Fibroblast of lung (primary cell): ENCODE measurements at regions not wholly inside any gene's neighbourhood (a gene's known extent, or its start where the extent isn't known, plus 50 kb on each side); places are given as distances from the start of the nearest gene placed in this dataset.
A peak's percentile ranks its signal among the peaks of the same experiment; 100 is the strongest.

Experiments
- DNase-seq, 2 donors: peaks; one replicate each; pipeline versions ENCODE4 v3.0.0 to v3.0.0-alpha.2; 2010; ENCODE audit warnings: low read depth in 2 of 2
- H2AFZ ChIP-seq: 2 replicates; pipeline ENCODE4 v1.5.1; 2012; ENCODE audit warnings: low read length, control low read depth, inconsistent platforms
- H3K27ac ChIP-seq: 2 replicates; pipeline ENCODE4 v1.5.1; 2011; ENCODE audit warnings: low read length, control low read depth; ENCODE audit not compliant: insufficient read depth
- H3K27me3 ChIP-seq: 2 replicates; pipeline ENCODE4 v1.5.1; 2011; ENCODE audit warnings: mild to moderate bottlenecking, low read length; ENCODE audit not compliant: control insufficient read depth, insufficient read depth
- H3K36me3 ChIP-seq: 2 replicates; pipeline ENCODE4 v1.5.1; 2011; ENCODE audit warnings: low read length; ENCODE audit not compliant: control insufficient read depth, insufficient read depth
- H3K4me1 ChIP-seq: 2 replicates; pipeline ENCODE4 v1.5.1; 2011; ENCODE audit warnings: low read length; ENCODE audit not compliant: control insufficient read depth, insufficient read depth; ENCODE audit errors: extremely low read depth
- H3K4me2 ChIP-seq: 2 replicates; pipeline ENCODE4 v1.5.1; 2011; ENCODE audit warnings: low read length, control low read depth; ENCODE audit not compliant: insufficient read depth; ENCODE audit errors: extremely low read depth
- H3K4me3 ChIP-seq, 4 experiments: fragments of 200-600 bp in 1 of 4; sonication (generic) in 1 of 4; replicated peaks in 1 of 4; 2 replicates each; pipeline ENCODE4 v1.5.1; 2011 to 2016; ENCODE audit warnings: low read length in 4 of 4, low read depth in 3 of 4, mild to moderate bottlenecking in 3 of 4, control low read depth in 2 of 4, inconsistent platforms in 1 of 4, mixed read lengths in 1 of 4; ENCODE audit not compliant: insufficient read depth in 1 of 4; ENCODE audit errors: control extremely low read depth in 1 of 4
- H3K79me2 ChIP-seq: 2 replicates; pipeline ENCODE4 v1.5.1; 2012; ENCODE audit warnings: mild to moderate bottlenecking, low read length, inconsistent platforms; ENCODE audit not compliant: control insufficient read depth, insufficient read depth
- H3K9ac ChIP-seq: 2 replicates; pipeline ENCODE4 v1.5.1; 2011; ENCODE audit warnings: mild to moderate bottlenecking, low read length, control low read depth; ENCODE audit not compliant: insufficient read depth
- H3K9me3 ChIP-seq: 2 replicates; pipeline ENCODE4 v1.5.1; 2012; ENCODE audit warnings: low read depth, low read length; ENCODE audit not compliant: control insufficient read depth, insufficient read depth
- H4K20me1 ChIP-seq: 2 replicates; pipeline ENCODE4 v1.5.1; 2011; ENCODE audit warnings: low read length; ENCODE audit not compliant: control insufficient read depth, insufficient read depth; ENCODE audit errors: extremely low read depth
- EZH2 ChIP-seq: IDR thresholded peaks from 2 replicates; pipeline ENCODE4 v1.5.1; 2012; ENCODE audit warnings: low read length, control low read depth, mild to moderate bottlenecking; ENCODE audit errors: missing control alignments
- TF ChIP-seq, protein P1 (sequence below), 2 donors: IDR thresholded peaks in 1 of 2; conservative IDR thresholded peaks in 1 of 2; 1 replicate in 1 of 2; 2 replicates in 1 of 2; pipeline ENCODE4 v1.5.1; 2011 to 2012; ENCODE audit warnings: low read length in 2 of 2, control low read depth in 1 of 2, inconsistent platforms in 1 of 2, low read depth in 1 of 2, mild to moderate bottlenecking in 1 of 2

DNA sequence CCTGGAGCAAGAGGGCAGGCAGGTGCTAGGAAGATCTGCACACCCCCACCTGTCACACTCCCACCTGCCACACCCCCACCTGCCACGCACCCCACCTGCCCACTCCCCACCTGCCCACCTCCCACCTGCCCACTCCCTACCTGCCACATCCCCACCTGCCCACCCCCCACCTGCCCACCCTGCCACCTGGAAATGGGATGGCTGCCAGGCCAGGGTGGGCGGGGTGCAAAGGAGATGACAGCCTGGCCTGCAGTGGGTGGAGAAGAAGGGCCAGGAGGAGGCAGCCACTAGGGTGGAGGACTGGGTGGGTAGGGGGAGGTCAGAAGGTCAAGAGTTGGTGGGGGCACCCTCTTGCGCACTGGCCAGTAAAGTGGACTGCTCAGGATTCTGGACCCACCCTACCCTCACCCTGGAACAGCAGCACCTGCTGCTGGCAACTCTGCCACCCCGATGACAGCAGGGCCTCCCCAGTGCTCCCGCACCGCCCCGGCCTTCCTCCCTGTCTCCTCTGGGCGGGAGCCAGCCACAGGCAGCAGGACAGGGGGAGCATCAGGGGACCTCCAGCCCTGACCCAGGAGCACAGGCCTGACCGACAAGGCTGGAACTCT is 66.8 kb upstream of the NKX1-1 start:
- H3K4me3 ChIP-seq = no peak overlapping the region
- DNase-seq = no peak
- H3K4me2 ChIP-seq = no peak overlapping the region
- H3K27ac ChIP-seq = no peak overlapping the region
- H3K9me3 ChIP-seq = no peaks in the 10 kb centered on the region
- H4K20me1 ChIP-seq = no peaks in the 10 kb centered on the region
- H3K79me2 ChIP-seq = no peaks in the 10 kb centered on the region
- H3K27me3 ChIP-seq = peaks cover 10% of the 10 kb centered on the region
- H3K36me3 ChIP-seq = no peaks in the 10 kb centered on the region
- TF ChIP-seq, protein P1, sequence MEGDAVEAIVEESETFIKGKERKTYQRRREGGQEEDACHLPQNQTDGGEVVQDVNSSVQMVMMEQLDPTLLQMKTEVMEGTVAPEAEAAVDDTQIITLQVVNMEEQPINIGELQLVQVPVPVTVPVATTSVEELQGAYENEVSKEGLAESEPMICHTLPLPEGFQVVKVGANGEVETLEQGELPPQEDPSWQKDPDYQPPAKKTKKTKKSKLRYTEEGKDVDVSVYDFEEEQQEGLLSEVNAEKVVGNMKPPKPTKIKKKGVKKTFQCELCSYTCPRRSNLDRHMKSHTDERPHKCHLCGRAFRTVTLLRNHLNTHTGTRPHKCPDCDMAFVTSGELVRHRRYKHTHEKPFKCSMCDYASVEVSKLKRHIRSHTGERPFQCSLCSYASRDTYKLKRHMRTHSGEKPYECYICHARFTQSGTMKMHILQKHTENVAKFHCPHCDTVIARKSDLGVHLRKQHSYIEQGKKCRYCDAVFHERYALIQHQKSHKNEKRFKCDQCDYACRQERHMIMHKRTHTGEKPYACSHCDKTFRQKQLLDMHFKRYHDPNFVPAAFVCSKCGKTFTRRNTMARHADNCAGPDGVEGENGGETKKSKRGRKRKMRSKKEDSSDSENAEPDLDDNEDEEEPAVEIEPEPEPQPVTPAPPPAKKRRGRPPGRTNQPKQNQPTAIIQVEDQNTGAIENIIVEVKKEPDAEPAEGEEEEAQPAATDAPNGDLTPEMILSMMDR (conservative IDR thresholded peaks at IDR 0.05 in 1 of 2, IDR thresholded peaks at IDR 0.05 in 1 of 2; ENCODE audit: low read depth in 1 of 2, low read length in 2 of 2) = no peak
- no peak for TF ChIP-seq EZH2
- no peaks in the 10 kb centered on the region for H3K4me1 ChIP-seq
- no peak overlapping the region for H3K9ac ChIP-seq
- H2AFZ ChIP-seq = no peak overlapping the region

DNA sequence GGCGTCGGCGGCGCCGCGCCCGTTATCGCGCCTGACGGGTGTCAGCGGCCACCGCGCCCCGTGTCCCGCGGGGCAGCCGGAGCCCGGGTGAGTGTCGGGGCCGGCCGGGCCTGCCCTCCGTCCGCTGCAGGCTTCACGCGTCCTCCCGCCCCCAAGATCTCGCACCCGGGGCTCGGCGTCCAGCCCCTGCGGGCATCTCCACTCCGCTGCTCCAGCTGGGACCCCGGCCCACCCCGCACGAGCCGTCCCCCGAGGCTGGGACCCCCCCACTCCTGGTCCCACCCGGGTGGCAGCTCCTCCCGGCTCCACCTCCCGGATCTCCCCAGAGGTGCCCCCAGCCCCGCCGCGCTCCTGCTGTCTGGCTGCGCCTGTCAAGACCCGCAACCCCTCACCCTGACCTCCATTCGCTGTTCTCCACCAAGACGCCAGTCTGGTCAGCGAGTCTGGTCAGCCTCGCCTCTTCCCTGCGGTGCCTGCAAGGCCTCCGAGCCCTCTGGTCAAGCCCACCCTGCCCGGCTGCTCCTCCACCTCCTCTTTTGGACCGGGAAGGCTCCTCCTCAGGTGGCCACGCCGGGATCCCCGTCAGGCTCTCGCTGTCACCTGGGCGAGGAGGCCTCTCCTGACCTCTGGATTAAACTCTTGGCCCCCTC is 66.0 kb upstream of the NKX1-1 start:
- no peak overlapping the region for H3K9ac ChIP-seq
- H3K9me3 ChIP-seq = no peaks in the 10 kb centered on the region
- DNase-seq = no peak
- peak; percentile 29 for TF ChIP-seq EZH2
- TF ChIP-seq, protein P1 (conservative IDR thresholded peaks at IDR 0.05 in 1 of 2, IDR thresholded peaks at IDR 0.05 in 1 of 2; ENCODE audit: low read depth in 1 of 2, low read length in 2 of 2) = no peak
- H4K20me1 ChIP-seq = no peaks in the 10 kb centered on the region
- H3K4me3 ChIP-seq = no peak overlapping the region
- no peaks in the 10 kb centered on the region for H3K4me1 ChIP-seq
- no peaks in the 10 kb centered on the region for H3K36me3 ChIP-seq
- H3K4me2 ChIP-seq = no peak overlapping the region
- peaks cover 10% of the 10 kb centered on the region for H3K27me3 ChIP-seq
- no peak overlapping the region for H2AFZ ChIP-seq
- no peaks in the 10 kb centered on the region for H3K79me2 ChIP-seq
- no peak overlapping the region for H3K27ac ChIP-seq

- Histone ChIP-seq H2AFZ (no peak overlapping the region), H3K79me2 (no peaks in the 10 kb centered on the region), H3K4me3 (no peak overlapping the region), H4K20me1 (no peaks in the 10 kb centered on the region), H3K9me3 (no peaks in the 10 kb centered on the region), H3K4me2 (no peak overlapping the region), H3K27ac (no peak overlapping the region), H3K4me1 (no peaks in the 10 kb centered on the region), H3K9ac (no peak overlapping the region), H3K27me3 (peaks cover 10% of the 10 kb centered on the region), H3K36me3 (no peaks in the 10 kb centered on the region)
- peak; percentile 45 for TF ChIP-seq EZH2
- TF ChIP-seq, protein P1 (conservative IDR thresholded peaks at IDR 0.05 in 1 of 2, IDR thresholded peaks at IDR 0.05 in 1 of 2; ENCODE audit: low read depth in 1 of 2, low read length in 2 of 2) = no peak
- DNase-seq = no peak
These were observed 65.4 kb upstream of the NKX1-1 start for GRCh38 chr4:1471443-1472147.
